Neural progenitor cell (in vitro differentiated cells): ENCODE measurements at regions not wholly inside any gene's neighbourhood (a gene's known extent, or its start where the extent isn't known, plus 50 kb on each side); places are given as distances from the start of the nearest gene placed in this dataset.
A peak's percentile ranks its signal among the peaks of the same experiment; 100 is the strongest.
"Not testable (repeated sequence)": the region's sequence is repeated elsewhere in the genome, so short reads cannot be mapped to it uniquely, and the experiment has no call there.

ENCODE experiments used
- DNase-seq: peaks from one replicate; pipeline ENCODE4 v3.0.0-alpha.2; 2016; ENCODE audit warnings: low spot score
- H2AFZ ChIP-seq: fragments of 200-600 bp; sonication (generic); replicated peaks from 2 replicates; pipeline ENCODE4 v1.6.1; 2016; ENCODE audit warnings: antibody characterized with exemption
- H3F3A ChIP-seq: fragments of 200-600 bp; sonication (generic); 2 replicates; pipeline ENCODE4 v1.6.1; 2016; ENCODE audit warnings: antibody characterized with exemption, low read depth
- H3K27ac ChIP-seq: fragments of 200-600 bp; sonication (generic); 2 replicates; pipeline ENCODE4 v1.5.1; 2016; ENCODE audit warnings: mild to moderate bottlenecking
- H3K27me3 ChIP-seq: fragments of 200-600 bp; sonication (generic); 2 replicates; pipeline ENCODE4 v1.6.1; 2016; ENCODE audit warnings: mild to moderate bottlenecking, moderate library complexity
- H3K36me3 ChIP-seq: fragments of 200-600 bp; sonication (generic); 2 replicates; pipeline ENCODE4 v1.5.1; 2016
- H3K4me1 ChIP-seq: fragments of 200-600 bp; sonication (generic); 2 replicates; pipeline ENCODE4 v1.6.1; 2016; ENCODE audit warnings: mixed run types
- H3K4me2 ChIP-seq: fragments of 200-600 bp; sonication (generic); 2 replicates; pipeline ENCODE4 v1.6.1; 2016
- H3K4me3 ChIP-seq: fragments of 200-600 bp; sonication (generic); 2 replicates; pipeline ENCODE4 v1.5.1; 2016
- H3K79me2 ChIP-seq: fragments of 200-600 bp; sonication (generic); 2 replicates; pipeline ENCODE4 v1.6.1; 2016; ENCODE audit warnings: low read depth
- H3K9ac ChIP-seq: fragments of 200-600 bp; sonication (generic); 2 replicates; pipeline ENCODE4 v1.6.1; 2016
- H3K9me3 ChIP-seq: fragments of 200-600 bp; sonication (generic); 2 replicates; pipeline ENCODE4 v1.5.1; 2016; ENCODE audit warnings: low read depth
- H4K20me1 ChIP-seq: fragments of 200-600 bp; sonication (generic); 2 replicates; pipeline ENCODE4 v1.6.1; 2016; ENCODE audit warnings: low read depth
- H3K27ac Mint-ChIP-seq: 3 replicates; pipeline ENCODE4 v1.8.0; 2021; ENCODE audit warnings: mixed read lengths
- H3K27me3 Mint-ChIP-seq: 2 replicates; pipeline ENCODE4 v1.8.0; 2022; ENCODE audit warnings: low read depth, mild to moderate bottlenecking, inconsistent platforms, moderate library complexity, mixed read lengths; ENCODE audit not compliant: insufficient read depth
- H3K36me3 Mint-ChIP-seq: 3 replicates; pipeline ENCODE4 v1.8.0; 2021; ENCODE audit warnings: mixed read lengths
- H3K4me1 Mint-ChIP-seq: 3 replicates; pipeline ENCODE4 v1.8.0; 2021; ENCODE audit warnings: mixed read lengths
- H3K4me3 Mint-ChIP-seq: 3 replicates; pipeline ENCODE4 v1.8.0; 2021; ENCODE audit warnings: mild to moderate bottlenecking, moderate library complexity, mixed read lengths
- H3K9me3 Mint-ChIP-seq: 3 replicates; pipeline ENCODE4 v1.8.0; 2020; ENCODE audit warnings: mixed read lengths
- EZH2 ChIP-seq: fragments of 200-600 bp; sonication (generic); IDR thresholded peaks from 2 replicates; pipeline ENCODE4 v1.6.1; 2017; ENCODE audit warnings: antibody characterized with exemption, mild to moderate bottlenecking, moderate library complexity
- EZH2phosphoT487 ChIP-seq: fragments of 200-600 bp; sonication (generic); IDR thresholded peaks from 2 replicates; pipeline ENCODE4 v1.6.1; 2017; ENCODE audit warnings: antibody characterized with exemption

DNA sequence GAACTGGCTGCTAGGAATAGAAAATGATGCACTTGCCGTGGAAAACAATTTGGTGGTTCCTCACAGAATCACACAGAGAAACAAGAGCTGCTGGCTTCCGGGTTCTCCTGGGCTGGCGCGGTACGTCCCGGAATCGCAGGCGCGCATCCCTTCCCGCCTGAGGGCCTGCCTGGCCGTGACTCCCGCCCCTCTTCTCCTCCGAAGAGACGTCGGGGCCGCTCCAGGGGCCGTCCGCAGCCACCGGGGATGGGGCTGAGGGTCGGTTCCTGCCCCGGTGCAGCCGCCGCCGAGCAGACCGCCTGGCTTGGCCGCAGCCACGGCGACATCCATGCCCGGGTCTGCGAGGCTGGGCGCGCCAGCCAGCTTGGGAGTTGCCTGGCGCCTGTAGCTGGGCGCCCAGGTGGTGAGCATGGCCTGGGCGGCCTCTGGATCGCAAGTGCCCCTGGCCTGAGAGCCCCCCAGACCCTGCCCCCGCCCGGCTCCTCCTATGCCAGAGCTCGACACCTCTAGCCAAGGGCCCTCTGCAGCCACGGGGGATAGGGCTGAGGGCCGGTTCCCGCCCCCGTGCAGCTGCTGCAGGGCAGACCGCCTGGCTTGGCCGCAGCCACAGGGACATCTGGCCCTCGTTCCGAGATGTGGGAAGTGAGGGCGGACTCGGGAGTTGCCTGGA is 83.9 kb upstream of the ZNG1F start:
- H3K4me3 Mint-ChIP-seq, H3K27ac ChIP-seq, H3F3A ChIP-seq, H3K9me3 ChIP-seq, H2AFZ ChIP-seq, H3K36me3 Mint-ChIP-seq, H3K79me2 ChIP-seq, H3K9me3 Mint-ChIP-seq, H3K4me1 Mint-ChIP-seq, H3K4me1 ChIP-seq, H4K20me1 ChIP-seq, H3K36me3 ChIP-seq, H3K27me3 Mint-ChIP-seq, H3K9ac ChIP-seq, H3K27ac Mint-ChIP-seq: not testable (repeated sequence)
- H3K4me2 ChIP-seq = peak overlapping the region; percentile 81
- peak; percentile 16 for DNase-seq
- peak overlapping the region; percentile 31 for H3K4me3 ChIP-seq
- peaks cover 50% of the 10 kb centered on the region for H3K27me3 ChIP-seq
- TF ChIP-seq EZH2phosphoT487 (peak; percentile 62), EZH2 (peak; percentile 66)

GRCh38 chr9:41270992-41271391 is 81.9 kb upstream of the ZNG1F start:
- not testable (repeated sequence) for H3K4me1 Mint-ChIP-seq, H3K27ac Mint-ChIP-seq, H3K4me2 ChIP-seq, DNase-seq, H3F3A ChIP-seq, H3K4me3 ChIP-seq, H3K27me3 Mint-ChIP-seq, H4K20me1 ChIP-seq, H3K27ac ChIP-seq, H3K36me3 ChIP-seq, H2AFZ ChIP-seq, H3K9ac ChIP-seq, H3K9me3 Mint-ChIP-seq, H3K4me3 Mint-ChIP-seq, H3K4me1 ChIP-seq, H3K36me3 Mint-ChIP-seq, H3K79me2 ChIP-seq, H3K9me3 ChIP-seq
- peaks cover 52% of the 10 kb centered on the region for H3K27me3 ChIP-seq

- not testable (repeated sequence) for H3K9me3 ChIP-seq, H3K27ac ChIP-seq, H3F3A ChIP-seq, H3K4me1 Mint-ChIP-seq, H4K20me1 ChIP-seq, H3K9me3 Mint-ChIP-seq, H3K27me3 Mint-ChIP-seq, H3K36me3 Mint-ChIP-seq, H2AFZ ChIP-seq, H3K9ac ChIP-seq, H3K79me2 ChIP-seq, H3K4me3 ChIP-seq, H3K27ac Mint-ChIP-seq, H3K4me3 Mint-ChIP-seq, H3K36me3 ChIP-seq, H3K4me2 ChIP-seq, H3K4me1 ChIP-seq
- peaks cover 44% of the 10 kb centered on the region for H3K27me3 ChIP-seq
- DNase-seq = peak; percentile 41
Measured at GRCh38 chr9:41269471-41269870, 80.4 kb upstream of the ZNG1F start.

GRCh38 chr9:41269054-41269453 is 79.9 kb upstream of the ZNG1F start:
- DNase-seq = peak; percentile 26
- not testable (repeated sequence) for H3F3A ChIP-seq, H3K4me3 ChIP-seq, H3K4me1 ChIP-seq, H4K20me1 ChIP-seq, H3K79me2 ChIP-seq, H3K4me2 ChIP-seq, H3K36me3 Mint-ChIP-seq, H2AFZ ChIP-seq, H3K27ac ChIP-seq, H3K36me3 ChIP-seq, H3K9me3 Mint-ChIP-seq, H3K4me3 Mint-ChIP-seq, H3K4me1 Mint-ChIP-seq, H3K9me3 ChIP-seq, H3K27me3 Mint-ChIP-seq, H3K27ac Mint-ChIP-seq, H3K9ac ChIP-seq
- TF ChIP-seq EZH2 = peak; percentile 56
- H3K27me3 ChIP-seq = peaks cover 43% of the 10 kb centered on the region

- H3K27me3 ChIP-seq = peaks cover 33% of the 10 kb centered on the region
- H3K4me2 ChIP-seq, H3K27ac ChIP-seq, H3K79me2 ChIP-seq, H3K36me3 Mint-ChIP-seq, H3K9me3 Mint-ChIP-seq, H3K9ac ChIP-seq, DNase-seq, H3K36me3 ChIP-seq, H3K4me3 Mint-ChIP-seq, H3K4me1 Mint-ChIP-seq, H3K27me3 Mint-ChIP-seq, H3K9me3 ChIP-seq, H3K4me1 ChIP-seq, H2AFZ ChIP-seq, H3F3A ChIP-seq, H3K27ac Mint-ChIP-seq, H3K4me3 ChIP-seq, H4K20me1 ChIP-seq: not testable (repeated sequence)
- TF ChIP-seq EZH2 (peak; percentile 60), EZH2phosphoT487 (peak; percentile 60)
Measured at GRCh38 chr9:41266602-41267001, 77.5 kb upstream of the ZNG1F start.

GRCh38 chr9:41266000-41266399 is 76.9 kb upstream of the ZNG1F start:
- TF ChIP-seq EZH2 (peak; percentile 63), EZH2phosphoT487 (peak; percentile 56)
- not testable (repeated sequence) for H3K9me3 Mint-ChIP-seq, H3K4me3 Mint-ChIP-seq, H3K4me3 ChIP-seq, H3K9me3 ChIP-seq, H3K79me2 ChIP-seq, H3K36me3 Mint-ChIP-seq, H4K20me1 ChIP-seq, H3K4me1 ChIP-seq, H3K36me3 ChIP-seq, H3F3A ChIP-seq, H3K27me3 Mint-ChIP-seq, H3K27ac ChIP-seq, H3K27ac Mint-ChIP-seq, H3K9ac ChIP-seq, H3K4me1 Mint-ChIP-seq, H3K4me2 ChIP-seq, H2AFZ ChIP-seq
- peak; percentile 20 for DNase-seq
- H3K27me3 ChIP-seq = peaks cover 27% of the 10 kb centered on the region

GRCh38 chr9:41251973-41252372 is 62.9 kb upstream of the ZNG1F start:
- not testable (repeated sequence) for H3K4me1 Mint-ChIP-seq, H3K27me3 Mint-ChIP-seq, H3K9me3 ChIP-seq, H3K27ac Mint-ChIP-seq, H3K27ac ChIP-seq, H3K4me3 Mint-ChIP-seq, H2AFZ ChIP-seq, H3K36me3 Mint-ChIP-seq, H3K4me2 ChIP-seq, H3K4me1 ChIP-seq, H4K20me1 ChIP-seq, H3K36me3 ChIP-seq, H3K79me2 ChIP-seq, H3K9ac ChIP-seq, H3F3A ChIP-seq, DNase-seq, H3K4me3 ChIP-seq, H3K27me3 ChIP-seq
- H3K9me3 Mint-ChIP-seq = peaks cover 25% of the 10 kb centered on the region

DNA sequence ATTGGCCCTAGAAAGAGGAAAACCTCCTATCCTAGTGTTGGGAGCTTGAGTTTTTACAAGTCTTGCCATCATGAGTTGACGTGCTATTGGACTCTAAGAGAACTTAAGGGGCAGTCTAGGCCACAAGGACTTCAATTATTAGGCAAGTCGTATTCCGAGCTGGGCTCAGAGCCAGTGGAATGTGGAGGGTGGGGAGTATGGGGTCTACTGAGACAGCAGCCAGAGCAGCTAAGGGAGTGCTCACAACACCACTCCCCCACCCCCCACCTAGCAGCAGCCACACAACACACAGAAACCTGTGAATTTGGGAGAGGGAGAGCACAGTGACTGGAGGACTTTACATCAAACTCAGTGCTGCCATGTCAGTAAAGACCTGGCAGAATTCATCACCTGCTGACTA is 62.0 kb upstream of the ZNG1F start:
- not testable (repeated sequence) for H2AFZ ChIP-seq, H3K27ac Mint-ChIP-seq, H3K4me2 ChIP-seq, H3K9ac ChIP-seq, H3K27me3 Mint-ChIP-seq, H3F3A ChIP-seq, H3K79me2 ChIP-seq, H3K4me3 Mint-ChIP-seq, H3K4me1 ChIP-seq, H3K36me3 ChIP-seq, DNase-seq, H3K4me1 Mint-ChIP-seq, H3K27me3 ChIP-seq, H3K36me3 Mint-ChIP-seq, H3K9me3 ChIP-seq, H3K27ac ChIP-seq, H3K4me3 ChIP-seq, H4K20me1 ChIP-seq
- peaks cover 31% of the 10 kb centered on the region for H3K9me3 Mint-ChIP-seq
